OCI-LY3 (cell line): ENCODE measurements at regions not wholly inside any gene's neighbourhood (a gene's known extent, or its start where the extent isn't known, plus 50 kb on each side); places are given as distances from the start of the nearest gene placed in this dataset.

ENCODE experiments used
- EZH2phosphoT487 ChIP-seq: fragments of 200-600 bp; shearing (Covaris generic); IDR thresholded peaks from 2 replicates; pipeline ENCODE4 v1.6.1; 2018; ENCODE audit warnings: antibody characterized with exemption, mixed run types, low read depth
- TF ChIP-seq, protein P1 (sequence below): fragments of 200-600, 300-600 bp; sonication (generic); IDR thresholded peaks from 2 replicates; pipeline ENCODE4 v1.5.1; 2014; ENCODE audit warnings: antibody characterized with exemption, low read length, low read depth

DNA sequence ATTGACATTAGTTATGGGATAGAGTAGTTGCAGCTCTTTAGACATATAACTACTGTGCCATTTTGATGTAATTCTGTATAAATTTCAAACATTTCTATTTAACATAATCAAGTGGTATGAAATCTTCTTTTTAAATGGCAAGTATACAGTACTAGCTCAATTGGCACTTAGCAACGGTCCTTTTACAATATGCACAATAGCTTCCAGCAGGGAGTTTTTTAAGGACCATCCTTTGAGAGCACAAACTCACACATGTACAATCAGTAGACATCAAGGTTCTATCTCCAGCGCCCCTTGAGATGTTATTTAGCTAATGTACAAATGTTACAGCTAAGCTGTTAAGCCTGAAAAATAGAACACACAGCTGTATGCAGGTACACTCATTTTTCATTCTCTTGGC, 480.7 kb downstream of the TFEC start:
- TF ChIP-seq, protein P1, sequence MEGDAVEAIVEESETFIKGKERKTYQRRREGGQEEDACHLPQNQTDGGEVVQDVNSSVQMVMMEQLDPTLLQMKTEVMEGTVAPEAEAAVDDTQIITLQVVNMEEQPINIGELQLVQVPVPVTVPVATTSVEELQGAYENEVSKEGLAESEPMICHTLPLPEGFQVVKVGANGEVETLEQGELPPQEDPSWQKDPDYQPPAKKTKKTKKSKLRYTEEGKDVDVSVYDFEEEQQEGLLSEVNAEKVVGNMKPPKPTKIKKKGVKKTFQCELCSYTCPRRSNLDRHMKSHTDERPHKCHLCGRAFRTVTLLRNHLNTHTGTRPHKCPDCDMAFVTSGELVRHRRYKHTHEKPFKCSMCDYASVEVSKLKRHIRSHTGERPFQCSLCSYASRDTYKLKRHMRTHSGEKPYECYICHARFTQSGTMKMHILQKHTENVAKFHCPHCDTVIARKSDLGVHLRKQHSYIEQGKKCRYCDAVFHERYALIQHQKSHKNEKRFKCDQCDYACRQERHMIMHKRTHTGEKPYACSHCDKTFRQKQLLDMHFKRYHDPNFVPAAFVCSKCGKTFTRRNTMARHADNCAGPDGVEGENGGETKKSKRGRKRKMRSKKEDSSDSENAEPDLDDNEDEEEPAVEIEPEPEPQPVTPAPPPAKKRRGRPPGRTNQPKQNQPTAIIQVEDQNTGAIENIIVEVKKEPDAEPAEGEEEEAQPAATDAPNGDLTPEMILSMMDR = no peak
- TF ChIP-seq EZH2phosphoT487 = no peak
